Activated naive CD4-positive, alpha-beta T cell treated with anti-CD3 and anti-CD28 coated beads, Interleukin-2, amount 50 U/mL, for 72 hours (primary cell): ENCODE measurements at regions not wholly inside any gene's neighbourhood (a gene's known extent, or its start where the extent isn't known, plus 50 kb on each side); places are given as distances from the start of the nearest gene placed in this dataset.

Source experiments
- ATAC-seq, 2 donors: fragments of 150-1000 bp; cut with Tn5 transposase; 2 replicates each; pipeline ENCODE4 v1.10.0; 2021; ENCODE audit warnings: mild to moderate bottlenecking in 2 of 2, moderate library complexity in 2 of 2
- DNase-seq, 2 donors: peaks; one replicate each; pipeline ENCODE4 v3.0.0; 2021 to 2022; ENCODE audit warnings: low spot score in 2 of 2
- H3K27ac Mint-ChIP-seq, 2 donors: one replicate each; pipeline ENCODE4 v1.8.0; 2022; ENCODE audit warnings: mild to moderate bottlenecking in 2 of 2, mixed read lengths in 2 of 2
- H3K36me3 Mint-ChIP-seq, 2 donors: one replicate each; pipeline ENCODE4 v1.8.0; 2022; ENCODE audit warnings: mixed read lengths in 2 of 2
- H3K9me3 Mint-ChIP-seq, 2 donors: one replicate each; pipeline ENCODE4 v1.8.0; 2022; ENCODE audit warnings: mixed read lengths in 2 of 2

DNA sequence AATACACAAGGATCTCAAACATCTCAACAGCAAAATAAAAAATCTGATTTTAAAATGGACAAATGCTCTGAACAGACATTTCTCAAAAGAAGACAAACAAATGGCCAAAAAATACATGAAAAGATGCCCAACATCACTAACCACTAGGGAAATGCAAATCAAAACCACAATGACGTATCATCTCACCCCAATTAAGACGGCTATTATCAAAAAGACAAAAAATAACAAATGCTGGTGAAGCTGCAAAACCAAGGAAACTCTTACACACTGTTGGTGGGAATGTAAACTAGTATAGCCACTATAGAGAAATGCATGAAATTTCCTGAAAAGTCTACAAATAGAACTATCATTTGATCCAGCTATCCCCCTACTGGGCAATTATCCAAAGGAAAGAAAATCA is 145.0 kb downstream of the BTG1 start:
- ATAC-seq = no peak
- DNase-seq = no peak
- Mint-ChIP-seq H3K9me3 (peaks cover 13 to 26% of the 10 kb centered on the region in 2 donors), H3K27ac (no peak overlapping the region), H3K36me3 (peaks cover 19 to 47% of the 10 kb centered on the region in 2 donors)

DNA sequence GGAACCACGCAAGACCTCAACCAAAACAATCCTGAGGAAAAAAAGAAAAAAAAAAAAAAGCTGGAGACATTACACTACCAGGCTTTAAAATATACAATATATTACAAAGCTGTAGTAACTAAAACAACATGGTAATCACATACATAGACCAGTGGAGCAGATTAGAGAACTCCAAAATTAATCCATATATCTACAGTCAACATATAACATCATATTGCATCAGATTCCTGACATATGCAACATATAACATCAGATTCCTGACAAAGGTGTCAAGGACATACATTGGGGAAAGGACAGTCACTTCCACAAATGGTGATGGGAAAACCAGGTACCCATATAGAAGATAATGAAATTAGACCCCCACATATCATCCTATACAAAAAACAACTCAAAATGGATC is 145.8 kb downstream of the BTG1 start:
- no peak for DNase-seq
- H3K9me3 Mint-ChIP-seq = peaks cover 13 to 26% of the 10 kb centered on the region in 2 donors
- H3K27ac Mint-ChIP-seq = no peak overlapping the region
- peaks cover 19 to 47% of the 10 kb centered on the region in 2 donors for H3K36me3 Mint-ChIP-seq
- ATAC-seq = no peak

DNA sequence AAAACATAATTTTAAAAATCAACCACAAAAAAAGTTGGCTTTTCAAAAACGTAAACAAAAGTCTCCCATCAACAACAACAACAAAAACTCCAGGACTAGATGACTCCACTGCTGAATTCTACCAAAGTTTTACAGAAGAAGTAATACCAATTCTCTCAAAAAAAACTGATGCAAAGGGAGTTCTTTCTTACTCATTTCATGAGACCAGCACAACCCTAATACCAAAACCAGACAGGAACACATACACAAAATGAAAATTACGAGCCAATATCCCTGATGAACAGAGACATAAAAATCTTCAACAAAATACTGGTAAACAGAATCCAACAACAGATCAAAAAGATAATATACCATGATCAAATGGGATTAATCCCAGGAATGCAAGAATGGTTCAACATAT is 147.3 kb downstream of the BTG1 start:
- peak overlapping the region in 1 of 2 donors; percentile 62 for H3K27ac Mint-ChIP-seq
- peaks cover 14 to 23% of the 10 kb centered on the region in 2 donors for H3K9me3 Mint-ChIP-seq
- DNase-seq = no peak
- peak in 1 of 2 donors; percentile 58 for ATAC-seq
- H3K36me3 Mint-ChIP-seq = peaks cover 21 to 44% of the 10 kb centered on the region in 2 donors

DNA sequence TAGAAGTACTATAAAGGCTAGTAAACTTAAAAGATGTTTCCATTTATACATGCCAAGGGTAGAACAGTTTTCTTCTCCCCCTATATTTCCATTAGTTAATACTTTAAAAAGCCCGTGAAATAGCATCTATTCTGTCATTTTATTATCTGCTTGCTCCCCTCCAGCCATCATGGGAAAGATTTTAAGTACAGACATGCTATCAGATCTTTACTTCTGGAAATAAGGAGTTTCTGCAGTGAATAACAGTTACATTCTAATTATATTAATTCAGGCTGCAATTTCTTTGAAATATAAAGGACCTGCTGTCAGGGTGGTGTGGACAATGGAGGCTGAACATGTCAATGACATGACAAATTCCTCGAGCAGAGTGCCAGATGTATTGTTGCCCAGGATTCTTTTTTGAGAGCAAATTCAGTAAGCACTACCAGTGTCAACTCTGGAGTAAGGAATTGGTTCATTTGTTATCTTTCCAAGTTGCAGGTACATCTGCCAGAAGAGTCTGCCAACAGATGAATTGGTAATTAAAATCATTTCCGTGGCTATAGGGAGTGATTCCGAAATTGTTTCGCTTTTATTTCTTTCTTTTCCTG is 151.3 kb downstream of the BTG1 start:
- Mint-ChIP-seq H3K36me3 (peaks cover 15 to 29% of the 10 kb centered on the region in 2 donors), H3K27ac (no peak overlapping the region), H3K9me3 (peaks cover 13 to 14% of the 10 kb centered on the region in 2 donors)
- ATAC-seq = no peak
- DNase-seq = no peak

DNA sequence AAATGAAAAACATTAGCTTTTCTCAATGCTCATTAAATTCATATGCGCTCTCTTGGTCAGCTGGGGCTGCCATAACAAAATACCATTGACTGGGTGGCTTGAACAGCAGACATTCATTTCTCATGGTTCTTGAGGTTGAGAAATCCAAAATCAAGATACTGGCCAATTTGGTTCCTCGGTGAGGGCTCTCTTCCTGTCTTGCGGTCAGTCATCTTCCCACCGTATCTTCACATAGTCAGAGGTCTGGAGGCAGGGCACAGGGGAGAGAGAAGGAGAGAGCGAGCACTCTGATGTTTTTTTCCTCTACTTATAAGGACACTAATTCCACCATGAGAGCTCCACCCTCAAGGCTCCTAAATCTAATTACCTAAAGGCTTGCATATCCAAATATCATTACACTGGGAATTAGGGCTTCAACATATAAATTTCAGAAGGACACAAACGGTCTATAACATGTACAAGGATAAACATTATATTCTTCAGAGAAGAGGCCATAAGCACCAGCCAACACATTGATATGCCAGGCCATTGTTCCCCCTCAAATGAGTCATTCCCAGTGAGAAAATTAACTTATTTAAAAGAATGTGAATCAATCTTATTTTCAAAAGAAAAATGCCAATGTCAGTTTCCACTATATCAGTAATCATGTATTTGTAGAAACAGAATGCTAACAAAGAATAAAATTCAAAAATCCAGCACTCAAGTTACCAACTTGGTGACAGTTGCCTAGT is 152.2 kb downstream of the BTG1 start:
- Mint-ChIP-seq H3K36me3 (peaks cover 12 to 23% of the 10 kb centered on the region in 2 donors), H3K9me3 (peaks cover 8 to 14% of the 10 kb centered on the region in 2 donors)

DNA sequence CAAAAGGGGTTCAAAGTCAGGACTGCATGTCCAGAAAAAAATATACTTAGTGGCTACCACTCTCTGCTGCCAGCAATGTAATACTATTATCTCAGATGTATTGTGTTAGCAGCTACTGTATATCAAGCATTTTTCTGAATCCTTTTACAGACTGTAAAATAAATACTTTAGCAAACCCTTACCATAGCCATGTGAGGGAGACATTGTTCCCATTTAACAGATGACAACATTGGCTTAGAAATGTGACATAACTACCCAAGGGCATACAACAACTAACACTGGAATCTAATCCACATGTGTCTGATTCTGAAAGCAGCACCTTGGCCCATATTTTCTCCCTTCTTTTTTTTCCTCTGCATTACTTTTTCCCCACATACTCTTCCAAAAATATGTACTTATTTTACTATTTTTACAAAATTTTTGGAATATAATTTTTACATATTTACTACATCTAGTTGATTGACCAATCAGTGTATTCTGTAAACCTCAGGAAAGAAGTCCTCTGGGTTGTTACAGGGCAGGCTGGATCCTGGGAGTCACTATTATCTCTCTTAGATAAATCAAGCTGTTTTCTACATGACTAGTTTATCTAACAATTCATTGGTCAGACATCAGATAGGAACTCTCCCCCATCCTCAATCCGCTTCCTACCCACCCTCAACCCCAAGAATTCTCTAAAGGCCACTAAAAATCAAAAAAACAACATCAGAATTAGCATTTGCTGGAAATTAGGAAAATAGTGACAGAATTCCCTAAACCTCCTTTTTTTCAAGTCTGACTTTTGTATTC is 154.1 kb downstream of the BTG1 start:
- peak in 1 of 2 donors; percentile 53 for ATAC-seq
- Mint-ChIP-seq H3K27ac (no peak overlapping the region), H3K9me3 (peaks cover 5 to 6% of the 10 kb centered on the region in 2 donors), H3K36me3 (peaks cover 7 to 8% of the 10 kb centered on the region in 2 donors)
- DNase-seq = no peak

More for the DNA sequence above, 152.2 kb downstream of the BTG1 start:
- H3K27ac Mint-ChIP-seq = peak overlapping the region in 1 of 2 donors; percentile 12
- no peak for ATAC-seq
- DNase-seq = no peak

DNA sequence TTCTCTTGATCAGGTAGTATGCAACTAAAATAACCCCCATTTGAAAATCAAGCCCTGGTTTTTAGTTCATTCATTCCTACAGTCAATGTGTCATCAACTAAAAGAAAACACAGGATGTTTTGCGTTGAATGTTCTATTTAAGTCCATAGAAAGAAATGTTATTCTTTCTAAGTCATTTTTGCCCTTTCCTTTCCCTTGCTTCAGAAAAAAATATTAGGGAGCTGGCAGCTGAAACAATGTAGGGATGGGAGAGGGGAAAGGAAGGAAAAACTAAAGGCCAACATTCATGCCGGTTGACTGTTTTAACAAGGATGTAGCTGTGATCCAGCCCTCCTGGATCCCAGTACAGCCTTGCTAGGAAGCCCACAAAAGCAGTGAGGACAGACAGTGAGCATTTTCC is 155.1 kb downstream of the BTG1 start:
- Mint-ChIP-seq H3K9me3 (peaks cover 5 to 6% of the 10 kb centered on the region in 2 donors), H3K36me3 (peaks cover 7 to 8% of the 10 kb centered on the region in 2 donors), H3K27ac (peak overlapping the region in 1 of 2 donors; percentile 7)
- DNase-seq (no peak), ATAC-seq (no peak)

DNA sequence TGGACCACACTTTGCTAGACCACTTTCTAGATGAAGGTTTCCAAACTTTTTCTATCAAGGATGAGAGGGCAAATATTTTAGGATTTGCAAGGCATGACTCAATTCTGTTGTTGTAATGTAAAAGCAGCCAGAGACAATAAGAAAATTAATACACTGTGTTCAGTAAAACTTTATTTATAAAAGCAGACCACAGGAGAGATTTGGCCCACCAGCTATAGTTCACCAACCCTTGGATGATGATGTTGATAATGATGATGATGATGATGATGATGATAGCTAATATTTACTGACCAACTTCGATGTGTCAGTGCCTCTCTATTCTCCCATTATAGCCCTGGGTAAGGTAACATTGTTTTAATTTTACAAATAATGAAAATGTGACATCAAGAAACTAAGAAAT is 156.5 kb downstream of the BTG1 start:
- ATAC-seq = no peak

DNA sequence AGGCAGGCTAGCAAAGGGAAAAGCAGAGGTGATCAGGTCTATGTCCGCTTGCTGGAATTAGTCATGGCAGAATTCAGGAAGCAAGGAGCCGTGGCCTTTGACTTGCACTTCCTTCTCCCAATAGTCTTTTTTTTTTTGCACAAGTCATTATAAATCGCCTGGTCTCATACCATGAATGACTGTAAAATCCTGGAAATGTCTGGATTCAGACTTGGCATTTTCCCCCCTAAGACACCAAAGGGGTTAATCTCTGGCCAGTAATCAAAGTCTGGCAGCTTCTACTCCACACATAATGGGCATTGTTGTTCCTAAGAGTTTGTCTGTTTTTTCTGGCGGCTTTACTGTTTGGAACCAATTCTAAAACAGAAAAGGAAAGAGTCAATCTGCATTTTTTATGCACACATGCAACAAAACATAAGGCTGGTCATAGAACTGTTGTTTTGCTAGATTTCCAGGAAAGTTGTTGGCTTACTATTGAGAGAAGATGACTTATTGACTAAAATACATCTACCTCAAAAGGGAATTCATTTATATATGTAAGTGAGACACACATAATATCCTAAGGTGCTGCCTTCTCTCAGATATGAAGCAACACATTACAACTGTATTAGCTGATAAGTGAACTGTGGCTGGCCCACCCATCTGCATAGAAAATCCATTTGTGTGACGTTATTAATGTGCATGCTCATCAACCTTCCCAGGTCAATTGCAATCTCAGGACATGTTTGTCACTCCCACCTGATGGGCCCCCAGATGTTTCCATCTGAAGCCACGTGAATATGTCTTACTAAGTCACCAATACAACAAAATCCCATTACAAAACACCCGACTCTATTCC is 157.3 kb downstream of the BTG1 start:
- Mint-ChIP-seq H3K27ac (no peak overlapping the region), H3K36me3 (peaks cover 4 to 6% of the 10 kb centered on the region in 2 donors), H3K9me3 (peaks cover 3 to 5% of the 10 kb centered on the region in 2 donors)
- no peak for DNase-seq
- ATAC-seq = no peak

More for the DNA sequence above, 156.5 kb downstream of the BTG1 start:
- DNase-seq = no peak
- Mint-ChIP-seq H3K36me3 (peaks cover 7 to 8% of the 10 kb centered on the region in 2 donors), H3K27ac (no peak overlapping the region), H3K9me3 (peaks cover 5 to 6% of the 10 kb centered on the region in 2 donors)

DNA sequence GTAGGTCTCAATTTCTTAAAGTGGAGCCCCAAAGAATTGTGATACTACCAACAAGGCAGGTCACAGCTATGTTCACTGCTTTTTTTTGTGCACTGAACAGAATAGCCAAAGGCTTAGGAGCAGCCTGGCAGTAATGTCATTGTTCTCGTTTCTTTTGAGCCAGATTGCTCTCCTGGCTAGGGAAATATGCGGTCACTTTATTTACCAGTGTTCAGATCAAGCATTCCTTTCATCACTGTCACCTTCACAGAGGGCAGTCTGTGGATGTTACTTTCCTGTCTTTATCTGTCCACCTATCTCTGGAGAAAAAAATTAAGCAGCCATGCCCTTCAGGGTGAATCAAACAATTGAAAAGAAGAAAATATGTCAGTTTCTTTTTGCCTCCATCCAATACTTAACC is 159.6 kb downstream of the BTG1 start:
- H3K9me3 Mint-ChIP-seq = no peaks in the 10 kb centered on the region
- ATAC-seq = no peak
- peak overlapping the region in 1 of 2 donors; percentile 34 for H3K27ac Mint-ChIP-seq
- no peak for DNase-seq
- H3K36me3 Mint-ChIP-seq = peaks cover 0 to 5% of the 10 kb centered on the region in 2 donors

DNA sequence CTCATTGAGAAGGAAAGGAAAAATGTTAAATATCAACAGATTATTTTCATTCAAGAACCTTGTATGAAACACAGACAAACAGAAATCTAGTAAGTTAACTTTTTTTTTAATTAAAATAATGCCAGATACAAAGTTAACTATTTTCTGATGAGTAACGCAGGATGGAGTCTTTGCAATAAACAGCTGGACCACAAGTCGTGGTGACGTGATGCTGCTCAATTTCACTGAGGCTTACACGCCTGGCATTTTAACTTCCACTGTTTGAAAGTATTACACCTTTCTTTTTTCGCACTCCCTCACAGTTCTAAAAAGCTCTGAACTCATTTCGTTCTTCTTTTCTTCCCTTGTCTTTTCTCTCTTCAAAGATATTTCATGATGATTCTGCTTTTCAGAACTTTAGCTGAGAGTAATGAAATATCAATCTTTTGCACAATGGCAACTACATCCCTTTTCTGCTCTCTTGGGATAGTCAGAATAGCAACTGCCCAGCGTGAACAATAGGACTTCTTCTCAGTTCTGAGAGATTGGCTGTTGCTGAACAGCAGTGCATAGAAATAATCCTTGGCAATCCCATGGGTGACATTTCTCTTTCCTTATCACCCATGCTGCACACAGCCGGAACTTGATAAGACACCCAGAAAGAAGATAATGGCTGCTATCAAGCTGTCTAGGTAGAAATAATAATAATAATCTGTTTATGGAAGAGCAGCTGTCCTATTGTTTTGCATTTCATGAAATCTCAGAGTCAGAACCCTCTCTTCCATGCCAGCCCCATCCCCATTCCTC is 160.5 kb downstream of the BTG1 start:
- ATAC-seq (peak in 1 of 2 donors; percentile 43), DNase-seq (no peak)
- no peaks in the 10 kb centered on the region for H3K9me3 Mint-ChIP-seq
- no peak overlapping the region for H3K27ac Mint-ChIP-seq
- peaks cover 0 to 5% of the 10 kb centered on the region in 2 donors for H3K36me3 Mint-ChIP-seq

DNA sequence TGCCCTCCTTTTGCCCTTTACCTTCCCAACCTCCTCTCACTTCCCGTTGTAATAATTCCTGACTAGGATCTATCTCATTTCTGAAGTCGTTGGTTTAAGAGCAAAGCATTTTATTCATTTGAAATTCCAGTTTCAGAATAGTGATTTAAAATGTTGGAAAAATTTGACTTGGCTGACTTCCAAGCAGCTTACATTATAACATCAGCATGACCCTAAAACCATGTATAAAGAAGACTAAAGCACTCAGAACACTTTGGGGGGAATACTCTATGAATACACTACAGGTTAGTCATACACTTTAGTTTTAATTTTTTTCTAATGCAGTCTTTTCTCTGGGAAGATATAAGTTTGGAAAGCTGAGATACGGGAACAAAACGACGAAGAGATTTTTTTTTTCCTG is 161.1 kb downstream of the BTG1 start:
- no peak for DNase-seq
- Mint-ChIP-seq H3K27ac (no peak overlapping the region), H3K36me3 (peaks cover 0 to 5% of the 10 kb centered on the region in 2 donors), H3K9me3 (no peaks in the 10 kb centered on the region)
- ATAC-seq = no peak

DNA sequence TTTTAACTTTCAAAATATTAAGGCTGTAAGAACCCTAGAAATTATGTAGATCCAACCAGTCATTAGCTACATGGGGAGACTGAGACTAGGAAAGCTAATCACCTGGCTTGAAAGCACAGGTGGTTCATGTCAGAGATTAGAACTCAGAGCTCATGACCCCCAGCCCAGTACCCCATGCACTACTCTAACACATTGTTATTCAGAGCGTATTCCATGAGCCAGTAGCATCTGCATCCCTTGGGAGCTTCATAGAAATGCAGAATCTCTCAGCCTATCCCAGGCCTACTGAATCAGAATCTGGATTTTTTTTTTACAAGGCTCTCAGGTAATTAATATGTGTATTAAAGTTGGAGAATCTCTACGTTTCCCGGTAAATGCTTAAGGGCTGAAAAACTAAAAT is 161.7 kb downstream of the BTG1 start:
- no peak for DNase-seq
- Mint-ChIP-seq H3K27ac (no peak overlapping the region), H3K36me3 (peaks cover under 1 to 5% of the 10 kb centered on the region in 2 donors), H3K9me3 (no peaks in the 10 kb centered on the region)
- no peak for ATAC-seq

DNA sequence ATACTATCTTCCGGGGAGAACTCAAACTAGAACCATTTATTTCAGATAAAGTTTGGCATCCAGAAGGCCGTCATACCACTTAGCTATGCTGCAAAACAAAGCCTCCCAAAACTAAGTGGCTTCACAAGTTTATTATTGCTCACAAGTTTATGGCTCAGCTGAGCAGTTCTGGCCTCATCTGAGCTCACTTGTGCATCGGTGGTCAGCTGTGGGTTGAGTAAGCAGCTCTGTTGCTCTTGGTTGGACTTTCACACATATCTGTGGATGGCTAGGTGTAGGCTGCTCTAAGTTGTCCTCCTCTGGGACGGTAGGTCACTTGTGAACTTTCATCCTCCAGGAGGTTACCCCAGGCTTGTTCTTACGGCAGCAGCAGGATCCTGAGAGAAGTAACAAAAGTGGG is 162.7 kb downstream of the BTG1 start:
- Mint-ChIP-seq H3K27ac (peak overlapping the region in 1 of 2 donors; percentile 49), H3K36me3 (peaks cover 5 to 10% of the 10 kb centered on the region in 2 donors), H3K9me3 (peaks cover 4 to 5% of the 10 kb centered on the region in 2 donors)
- DNase-seq = no peak
- peak in 1 of 2 donors; percentile 34 for ATAC-seq

DNA sequence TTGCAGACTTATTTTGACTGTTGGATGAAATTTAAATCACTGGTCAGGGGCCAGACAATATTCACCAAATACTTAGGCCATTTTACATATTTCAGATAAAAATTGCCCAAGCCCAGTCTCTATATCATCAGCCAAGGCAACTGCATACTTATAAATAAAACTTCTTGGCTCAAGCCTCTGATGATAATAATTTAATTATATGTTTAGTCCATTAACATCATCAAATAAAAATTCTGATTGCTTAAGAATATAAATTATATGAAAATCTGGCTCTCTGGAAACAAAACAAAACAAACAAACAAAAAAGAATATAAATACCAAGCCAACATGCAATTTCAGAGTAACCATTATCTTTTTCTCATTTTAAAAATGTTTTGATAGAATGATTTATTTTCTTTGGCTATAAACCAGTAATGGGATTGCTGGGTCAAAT is 165.2 kb downstream of the BTG1 start:
- Mint-ChIP-seq H3K27ac (no peak overlapping the region), H3K9me3 (peaks cover 11 to 13% of the 10 kb centered on the region in 2 donors)
- DNase-seq = no peak

More for the DNA sequence above, 165.2 kb downstream of the BTG1 start:
- H3K36me3 Mint-ChIP-seq = peaks cover 11 to 19% of the 10 kb centered on the region in 2 donors
- no peak for ATAC-seq
